Gastrocnemius medialis (tissue), 4 donors: ENCODE measurements at regions not wholly inside any gene's neighbourhood (a gene's known extent, or its start where the extent isn't known, plus 50 kb on each side); places are given as distances from the start of the nearest gene placed in this dataset.

Source experiments
- CTCF ChIP-seq, 5 experiments: fragments of 450-650 bp in 3 of 5; fragments of 200-600 bp in 2 of 5; sonication (generic) in 2 of 5; IDR thresholded peaks in 4 of 5; conservative IDR thresholded peaks in 1 of 5; 1 replicate in 4 of 5; 2 replicates in 1 of 5; pipeline ENCODE4 v1.5.1; 2016 to 2019; ENCODE audit warnings: antibody characterized with exemption in 5 of 5, mild to moderate bottlenecking in 3 of 5, moderate library complexity in 3 of 5
- POLR2A ChIP-seq, 2 donors: fragments of 450-650 bp; IDR thresholded peaks; one replicate each; pipeline ENCODE4 v1.6.1; 2017; ENCODE audit warnings: antibody characterized with exemption in 2 of 2, mild to moderate bottlenecking in 2 of 2, moderate library complexity in 2 of 2

GRCh38 chr2:16113568-16113967, 173.2 kb downstream of the MYCN start:
- TF ChIP-seq POLR2A (IDR thresholded peaks at IDR 0.05) (no peak), CTCF (IDR thresholded peaks at IDR 0.05 in 4 of 5, conservative IDR thresholded peaks at IDR 0.05 in 1 of 5) (no peak)
